GM20000 (cell line): ENCODE measurements at regions not wholly inside any gene's neighbourhood (a gene's known extent, or its start where the extent isn't known, plus 50 kb on each side); places are given as distances from the start of the nearest gene placed in this dataset.

Source experiments
- DNase-seq: peaks from one replicate; pipeline ENCODE4 v3.0.0; 2012; ENCODE audit warnings: low spot score
- TF ChIP-seq, protein P1 (sequence below): IDR thresholded peaks from 2 replicates; pipeline ENCODE4 v1.5.1; 2012; ENCODE audit warnings: mild to moderate bottlenecking, control low read depth; ENCODE audit errors: extremely low read depth, missing control alignments

DNA sequence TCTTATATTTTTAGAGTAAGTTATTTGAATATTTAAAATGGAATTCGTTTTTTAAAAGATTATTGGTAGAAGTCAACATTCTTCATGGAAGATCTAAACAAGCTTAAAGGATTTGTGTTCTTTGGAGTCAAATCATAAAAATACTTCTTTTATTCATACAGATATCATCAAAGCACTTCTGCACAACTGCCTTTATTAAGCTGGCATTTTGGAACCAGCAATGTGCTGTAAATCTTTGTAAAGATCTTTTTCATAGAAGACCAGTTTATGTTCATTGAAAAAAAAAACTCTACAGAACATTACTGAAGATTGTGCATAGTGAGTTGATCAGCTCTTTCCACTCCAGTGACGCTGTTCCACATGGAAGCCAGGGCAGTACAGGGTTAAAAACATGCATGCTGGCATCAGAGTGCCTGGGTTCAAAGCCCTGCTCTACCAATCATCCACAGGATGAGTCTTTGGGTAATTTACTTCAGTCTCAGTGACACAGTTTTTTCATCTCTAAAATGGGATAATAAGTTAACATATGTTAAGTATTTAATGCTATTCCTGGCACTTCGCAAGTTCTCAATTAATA is 109.6 kb upstream of the SLC38A4 start:
- TF ChIP-seq, protein P1, sequence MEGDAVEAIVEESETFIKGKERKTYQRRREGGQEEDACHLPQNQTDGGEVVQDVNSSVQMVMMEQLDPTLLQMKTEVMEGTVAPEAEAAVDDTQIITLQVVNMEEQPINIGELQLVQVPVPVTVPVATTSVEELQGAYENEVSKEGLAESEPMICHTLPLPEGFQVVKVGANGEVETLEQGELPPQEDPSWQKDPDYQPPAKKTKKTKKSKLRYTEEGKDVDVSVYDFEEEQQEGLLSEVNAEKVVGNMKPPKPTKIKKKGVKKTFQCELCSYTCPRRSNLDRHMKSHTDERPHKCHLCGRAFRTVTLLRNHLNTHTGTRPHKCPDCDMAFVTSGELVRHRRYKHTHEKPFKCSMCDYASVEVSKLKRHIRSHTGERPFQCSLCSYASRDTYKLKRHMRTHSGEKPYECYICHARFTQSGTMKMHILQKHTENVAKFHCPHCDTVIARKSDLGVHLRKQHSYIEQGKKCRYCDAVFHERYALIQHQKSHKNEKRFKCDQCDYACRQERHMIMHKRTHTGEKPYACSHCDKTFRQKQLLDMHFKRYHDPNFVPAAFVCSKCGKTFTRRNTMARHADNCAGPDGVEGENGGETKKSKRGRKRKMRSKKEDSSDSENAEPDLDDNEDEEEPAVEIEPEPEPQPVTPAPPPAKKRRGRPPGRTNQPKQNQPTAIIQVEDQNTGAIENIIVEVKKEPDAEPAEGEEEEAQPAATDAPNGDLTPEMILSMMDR = no peak
- no peak for DNase-seq

GRCh38 chr12:46936042-46936441 is 110.2 kb upstream of the SLC38A4 start:
- TF ChIP-seq, protein P1 = no peak
- DNase-seq = no peak

GRCh38 chr12:46938071-46938678 is 112.4 kb upstream of the SLC38A4 start:
- no peak for DNase-seq
- TF ChIP-seq, protein P1 = no peak

DNA sequence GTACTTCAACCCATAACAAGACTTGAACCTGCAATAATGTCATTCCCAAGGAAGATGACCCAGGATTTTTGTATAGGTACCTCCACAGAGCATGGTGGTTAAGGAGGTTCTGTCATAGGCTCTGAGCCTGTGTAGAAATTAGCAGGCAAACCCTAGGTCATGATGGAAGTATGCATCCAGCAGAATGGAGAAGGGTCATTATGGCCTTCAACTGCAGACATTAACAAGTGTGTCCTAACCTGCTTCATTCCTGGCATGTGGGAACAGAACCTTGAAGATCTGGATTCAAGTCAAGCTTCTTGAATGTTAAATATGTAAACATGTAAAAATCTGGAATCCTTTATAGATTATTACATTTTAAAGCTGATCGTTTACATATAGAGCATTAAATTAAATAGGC is 116.2 kb upstream of the SLC38A4 start:
- no peak for DNase-seq
- TF ChIP-seq, protein P1 = no peak

GRCh38 chr12:46942579-46942978 is 116.8 kb upstream of the SLC38A4 start:
- no peak for DNase-seq
- TF ChIP-seq, protein P1 = no peak

- TF ChIP-seq, protein P1 = no peak
- no peak for DNase-seq
These were observed 118.3 kb upstream of the SLC38A4 start for GRCh38 chr12:46944088-46944487.

DNA sequence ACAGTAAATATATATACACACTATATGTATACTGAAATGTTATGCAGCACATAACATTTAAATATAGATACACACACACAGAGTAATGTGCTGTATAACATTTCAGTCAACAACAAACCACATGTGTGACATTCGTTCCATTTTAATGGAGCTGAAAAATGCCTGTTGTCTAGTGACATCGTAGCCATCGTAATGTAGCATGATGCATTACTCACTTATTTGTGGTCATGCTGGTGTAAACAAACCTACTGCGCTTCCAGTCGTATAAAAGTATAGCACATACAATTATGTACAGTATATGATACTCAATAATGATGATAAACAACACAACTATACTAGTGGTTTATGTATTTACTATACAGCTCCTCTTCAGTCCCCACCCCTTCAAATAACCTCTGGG is 119.0 kb upstream of the SLC38A4 start:
- TF ChIP-seq, protein P1 = no peak
- DNase-seq = no peak
